Activated CD8-positive, alpha-beta memory T cell treated with anti-CD3 and anti-CD28 coated beads, Interleukin-2, amount 50 U/mL, for 4 hours (primary cell): ENCODE measurements at regions not wholly inside any gene's neighbourhood (a gene's known extent, or its start where the extent isn't known, plus 50 kb on each side); places are given as distances from the start of the nearest gene placed in this dataset.
"Not testable (repeated sequence)": the region's sequence is repeated elsewhere in the genome, so short reads cannot be mapped to it uniquely, and the experiment has no call there.

Source experiments
- DNase-seq: peaks from one replicate; pipeline ENCODE4 v3.0.0-alpha.2; 2020

GRCh38 chr13:58379221-58379620 is 747.7 kb downstream of the PCDH17 start:
- DNase-seq, result no peak

GRCh38 chr13:58385336-58385735 is 753.8 kb downstream of the PCDH17 start:
- DNase-seq, result not testable (repeated sequence)

- no peak for DNase-seq
Measured at GRCh38 chr13:58397596-58398387, 766.2 kb downstream of the PCDH17 start.

- DNase-seq, result no peak
Measured at GRCh38 chr13:58399263-58399662, 767.7 kb downstream of the PCDH17 start.

- DNase-seq, result no peak
Measured at GRCh38 chr13:58406545-58406944, 775.0 kb downstream of the PCDH17 start.

- no peak for DNase-seq
Measured at GRCh38 chr13:58429917-58430316, 798.4 kb downstream of the PCDH17 start.

GRCh38 chr13:58434943-58435342 is 803.4 kb downstream of the PCDH17 start:
- no peak for DNase-seq

GRCh38 chr13:58437427-58437826 is 805.9 kb downstream of the PCDH17 start:
- no peak for DNase-seq

GRCh38 chr13:58446979-58447378 is 815.4 kb downstream of the PCDH17 start:
- no peak for DNase-seq

- DNase-seq, result no peak
Measured at GRCh38 chr13:58452123-58452623, 820.6 kb downstream of the PCDH17 start.

- DNase-seq, result no peak
Measured at GRCh38 chr13:58455094-58455493, 823.5 kb downstream of the PCDH17 start.

- DNase-seq, result no peak
Measured at GRCh38 chr13:58461217-58461616, 829.7 kb downstream of the PCDH17 start.

GRCh38 chr13:58463841-58464240 is 832.3 kb downstream of the PCDH17 start:
- no peak for DNase-seq

- DNase-seq, result no peak
Measured at GRCh38 chr13:58467176-58467575, 835.6 kb downstream of the PCDH17 start.

GRCh38 chr13:58472483-58472882 is 840.9 kb downstream of the PCDH17 start:
- no peak for DNase-seq

GRCh38 chr13:58474581-58474980 is 843.0 kb downstream of the PCDH17 start:
- no peak for DNase-seq

- DNase-seq, result no peak
Measured at GRCh38 chr13:58476206-58476918, 844.8 kb downstream of the PCDH17 start.

- no peak for DNase-seq
Measured at GRCh38 chr13:58478858-58479257, 847.3 kb downstream of the PCDH17 start.

GRCh38 chr13:58480061-58480460 is 848.5 kb downstream of the PCDH17 start:
- DNase-seq, result no peak

- no peak for DNase-seq
Measured at GRCh38 chr13:58488251-58488650, 856.7 kb downstream of the PCDH17 start.

- DNase-seq, result no peak
Measured at GRCh38 chr13:58495668-58496067, 864.1 kb downstream of the PCDH17 start.

GRCh38 chr13:58500938-58501337 is 869.4 kb downstream of the PCDH17 start:
- no peak for DNase-seq

- DNase-seq, result not testable (repeated sequence)
Measured at GRCh38 chr13:58504202-58504700, 872.7 kb downstream of the PCDH17 start.
